Spleen (tissue), 7 donors: ENCODE measurements at regions not wholly inside any gene's neighbourhood (a gene's known extent, or its start where the extent isn't known, plus 50 kb on each side); places are given as distances from the start of the nearest gene placed in this dataset.

Source experiments
- CTCF ChIP-seq, 11 experiments: fragments of 200-600 bp in 7 of 11; fragments of 450-650 bp in 4 of 11; sonication (generic) in 4 of 11; IDR thresholded peaks in 8 of 11; conservative IDR thresholded peaks in 3 of 11; 1 replicate in 7 of 11; 2 replicates in 4 of 11; pipeline versions ENCODE4 v1.4.0 to v1.8.0; 2016 to 2021; ENCODE audit warnings: antibody characterized with exemption in 11 of 11, inconsistent platforms in 4 of 11, mild to moderate bottlenecking in 1 of 11
- POLR2A ChIP-seq, 3 donors: fragments of 450-650 bp; IDR thresholded peaks; one replicate each; pipeline ENCODE4 v1.5.1; 2017; ENCODE audit warnings: antibody characterized with exemption in 3 of 3, mild to moderate bottlenecking in 1 of 3
- donor health status: DM: no; HTN: no; CAD: no; lungs with moderate emphysema.
- donor health status: DM: no; HTN: no; CAD: no.
- donor health status: DM: no; HTN: no; CAD: no.

GRCh38 chr12:113755098-113755497 lies 211.0 kb downstream of the RBM19 start:
- no peak for TF ChIP-seq CTCF (IDR thresholded peaks at IDR 0.05 in 8 of 11, conservative IDR thresholded peaks at IDR 0.05 in 3 of 11)
- no peak for TF ChIP-seq POLR2A (IDR thresholded peaks at IDR 0.05)
